Activated T-cell treated with anti-CD3 and anti-CD28 coated beads, Interleukin-2, amount 50 U/mL, for 24 hours (primary cell): ENCODE measurements at regions not wholly inside any gene's neighbourhood (a gene's known extent, or its start where the extent isn't known, plus 50 kb on each side); places are given as distances from the start of the nearest gene placed in this dataset.
A peak's percentile ranks its signal among the peaks of the same experiment; 100 is the strongest.
"Not testable (repeated sequence)": the region's sequence is repeated elsewhere in the genome, so short reads cannot be mapped to it uniquely, and the experiment has no call there.

ENCODE experiments used
- DNase-seq: peaks from one replicate; pipeline ENCODE4 v3.0.0-alpha.2; 2020
- H3K27ac Mint-ChIP-seq: 2 replicates; pipeline ENCODE4 v1.8.0; 2020; ENCODE audit warnings: mild to moderate bottlenecking, mixed read lengths
- H3K27me3 Mint-ChIP-seq: 2 replicates; pipeline ENCODE4 v1.8.0; 2020; ENCODE audit warnings: mixed read lengths
- H3K36me3 Mint-ChIP-seq: 2 replicates; pipeline ENCODE4 v1.8.0; 2020; ENCODE audit warnings: low read depth, mixed read lengths
- H3K4me1 Mint-ChIP-seq: 2 replicates; pipeline ENCODE4 v1.8.0; 2020; ENCODE audit warnings: low read depth, mixed read lengths
- H3K4me3 Mint-ChIP-seq: 2 replicates; pipeline ENCODE4 v1.8.0; 2020; ENCODE audit warnings: mild to moderate bottlenecking, moderate library complexity, mixed read lengths
- H3K9me3 Mint-ChIP-seq: 2 replicates; pipeline ENCODE4 v1.8.0; 2020; ENCODE audit warnings: mixed read lengths

- DNase-seq = no peak
- Mint-ChIP-seq H3K36me3 (no peaks in the 10 kb centered on the region), H3K27me3 (peaks cover 31% of the 10 kb centered on the region), H3K4me3 (no peak overlapping the region), H3K4me1 (no peaks in the 10 kb centered on the region), H3K27ac (no peak overlapping the region), H3K9me3 (no peaks in the 10 kb centered on the region)
Measured at GRCh38 chr10:30170146-30170545, 110.8 kb upstream of the JCAD start.

GRCh38 chr10:30169342-30169741, 110.0 kb upstream of the JCAD start:
- Mint-ChIP-seq H3K36me3 (no peaks in the 10 kb centered on the region), H3K9me3 (no peaks in the 10 kb centered on the region), H3K4me1 (no peaks in the 10 kb centered on the region), H3K4me3 (no peak overlapping the region), H3K27ac (no peak overlapping the region), H3K27me3 (peaks cover 37% of the 10 kb centered on the region)
- DNase-seq = no peak

- Mint-ChIP-seq H3K9me3 (no peaks in the 10 kb centered on the region), H3K4me3 (no peak overlapping the region), H3K27me3 (peaks cover 49% of the 10 kb centered on the region), H3K27ac (no peak overlapping the region), H3K36me3 (no peaks in the 10 kb centered on the region), H3K4me1 (peaks cover 4% of the 10 kb centered on the region)
- no peak for DNase-seq
Measured at GRCh38 chr10:30166929-30167328, 107.5 kb upstream of the JCAD start.

- H3K36me3 Mint-ChIP-seq, H3K9me3 Mint-ChIP-seq, DNase-seq, H3K4me1 Mint-ChIP-seq, H3K27ac Mint-ChIP-seq: not testable (repeated sequence)
- peak overlapping the region; percentile 59 for H3K4me3 Mint-ChIP-seq
- peaks cover 54% of the 10 kb centered on the region for H3K27me3 Mint-ChIP-seq
Measured at GRCh38 chr10:30163410-30163809, 104.0 kb upstream of the JCAD start.

- not testable (repeated sequence) for H3K27ac Mint-ChIP-seq, H3K4me1 Mint-ChIP-seq, H3K9me3 Mint-ChIP-seq, H3K36me3 Mint-ChIP-seq, DNase-seq, H3K4me3 Mint-ChIP-seq
- peaks cover 53% of the 10 kb centered on the region for H3K27me3 Mint-ChIP-seq
Measured at GRCh38 chr10:30162796-30163195, 103.4 kb upstream of the JCAD start.

GRCh38 chr10:30160271-30160982, 101.0 kb upstream of the JCAD start:
- Mint-ChIP-seq H3K27me3 (peaks cover 47% of the 10 kb centered on the region), H3K4me3 (no peak overlapping the region), H3K36me3 (no peaks in the 10 kb centered on the region), H3K4me1 (peaks cover 4% of the 10 kb centered on the region), H3K27ac (no peak overlapping the region), H3K9me3 (no peaks in the 10 kb centered on the region)
- DNase-seq = no peak

GRCh38 chr10:30159614-30160013, 100.2 kb upstream of the JCAD start:
- DNase-seq, H3K4me3 Mint-ChIP-seq, H3K36me3 Mint-ChIP-seq, H3K9me3 Mint-ChIP-seq, H3K27ac Mint-ChIP-seq, H3K4me1 Mint-ChIP-seq: not testable (repeated sequence)
- H3K27me3 Mint-ChIP-seq = peaks cover 49% of the 10 kb centered on the region

- Mint-ChIP-seq H3K9me3 (no peaks in the 10 kb centered on the region), H3K4me3 (no peak overlapping the region), H3K4me1 (no peaks in the 10 kb centered on the region), H3K27me3 (peaks cover 52% of the 10 kb centered on the region), H3K36me3 (no peaks in the 10 kb centered on the region), H3K27ac (no peak overlapping the region)
- DNase-seq = no peak
Measured at GRCh38 chr10:30158325-30158960, 99.1 kb upstream of the JCAD start.

- H3K27ac Mint-ChIP-seq = no peak overlapping the region
- H3K4me3 Mint-ChIP-seq = no peak overlapping the region
- H3K9me3 Mint-ChIP-seq = no peaks in the 10 kb centered on the region
- no peaks in the 10 kb centered on the region for H3K4me1 Mint-ChIP-seq
- H3K27me3 Mint-ChIP-seq = peaks cover 71% of the 10 kb centered on the region
- DNase-seq = no peak
- no peaks in the 10 kb centered on the region for H3K36me3 Mint-ChIP-seq
Measured at GRCh38 chr10:30155401-30155800, 96.0 kb upstream of the JCAD start.

GRCh38 chr10:30154561-30154960, 95.2 kb upstream of the JCAD start:
- Mint-ChIP-seq H3K4me1 (no peaks in the 10 kb centered on the region), H3K27ac (no peak overlapping the region), H3K27me3 (peaks cover 71% of the 10 kb centered on the region), H3K36me3 (no peaks in the 10 kb centered on the region), H3K4me3 (no peak overlapping the region), H3K9me3 (no peaks in the 10 kb centered on the region)
- no peak for DNase-seq

GRCh38 chr10:30154126-30154525, 94.7 kb upstream of the JCAD start:
- Mint-ChIP-seq H3K27ac (no peak overlapping the region), H3K4me3 (no peak overlapping the region), H3K36me3 (no peaks in the 10 kb centered on the region), H3K9me3 (no peaks in the 10 kb centered on the region), H3K4me1 (no peaks in the 10 kb centered on the region), H3K27me3 (peaks cover 70% of the 10 kb centered on the region)
- DNase-seq = no peak

GRCh38 chr10:30151581-30152389, 92.4 kb upstream of the JCAD start:
- Mint-ChIP-seq H3K9me3 (no peaks in the 10 kb centered on the region), H3K27me3 (peaks cover 77% of the 10 kb centered on the region), H3K27ac (no peak overlapping the region), H3K36me3 (no peaks in the 10 kb centered on the region), H3K4me3 (no peak overlapping the region), H3K4me1 (no peaks in the 10 kb centered on the region)
- no peak for DNase-seq

- no peaks in the 10 kb centered on the region for H3K4me1 Mint-ChIP-seq
- no peaks in the 10 kb centered on the region for H3K36me3 Mint-ChIP-seq
- no peak for DNase-seq
- H3K27ac Mint-ChIP-seq = no peak overlapping the region
- no peak overlapping the region for H3K4me3 Mint-ChIP-seq
- H3K9me3 Mint-ChIP-seq = no peaks in the 10 kb centered on the region
- H3K27me3 Mint-ChIP-seq = peaks cover 9% of the 10 kb centered on the region
Measured at GRCh38 chr10:30141423-30141822, 82.0 kb upstream of the JCAD start.

GRCh38 chr10:30134171-30134945, 75.0 kb upstream of the JCAD start:
- Mint-ChIP-seq H3K9me3 (no peaks in the 10 kb centered on the region), H3K27me3 (peaks cover 11% of the 10 kb centered on the region), H3K36me3 (no peaks in the 10 kb centered on the region), H3K4me3 (no peak overlapping the region), H3K4me1 (no peaks in the 10 kb centered on the region), H3K27ac (no peak overlapping the region)
- no peak for DNase-seq
